Esophagus squamous epithelium (tissue), 4 donors: ENCODE measurements at regions not wholly inside any gene's neighbourhood (a gene's known extent, or its start where the extent isn't known, plus 50 kb on each side); places are given as distances from the start of the nearest gene placed in this dataset.

Experiments used
- CTCF ChIP-seq, 6 experiments: fragments of 450-650 bp in 4 of 6; fragments of 200-600 bp in 2 of 6; sonication (generic) in 2 of 6; IDR thresholded peaks; one replicate each; pipeline ENCODE4 v1.5.1; 2016 to 2019; ENCODE audit warnings: antibody characterized with exemption in 6 of 6, mild to moderate bottlenecking in 4 of 6, moderate library complexity in 4 of 6
- POLR2A ChIP-seq, 4 donors: fragments of 450-650 bp; IDR thresholded peaks; one replicate each; pipeline ENCODE4 v1.6.1; 2017; ENCODE audit warnings: antibody characterized with exemption in 4 of 4, mild to moderate bottlenecking in 4 of 4, moderate library complexity in 3 of 4

- no peak for TF ChIP-seq CTCF (IDR thresholded peaks at IDR 0.05)
- no peak for TF ChIP-seq POLR2A (IDR thresholded peaks at IDR 0.05)
These were observed 184.7 kb downstream of the HDGFL1 start for GRCh38 chr6:22754061-22754460.
